HG03097 (cell line): ENCODE measurements at regions not wholly inside any gene's neighbourhood (a gene's known extent, or its start where the extent isn't known, plus 50 kb on each side); places are given as distances from the start of the nearest gene placed in this dataset.

Experiments
- ATAC-seq: cut with Tn5 transposase; IDR thresholded peaks from one replicate; pipeline ENCODE4 v1.9.1; 2021; ENCODE audit not compliant: unreplicated experiment, low FRiP score

DNA sequence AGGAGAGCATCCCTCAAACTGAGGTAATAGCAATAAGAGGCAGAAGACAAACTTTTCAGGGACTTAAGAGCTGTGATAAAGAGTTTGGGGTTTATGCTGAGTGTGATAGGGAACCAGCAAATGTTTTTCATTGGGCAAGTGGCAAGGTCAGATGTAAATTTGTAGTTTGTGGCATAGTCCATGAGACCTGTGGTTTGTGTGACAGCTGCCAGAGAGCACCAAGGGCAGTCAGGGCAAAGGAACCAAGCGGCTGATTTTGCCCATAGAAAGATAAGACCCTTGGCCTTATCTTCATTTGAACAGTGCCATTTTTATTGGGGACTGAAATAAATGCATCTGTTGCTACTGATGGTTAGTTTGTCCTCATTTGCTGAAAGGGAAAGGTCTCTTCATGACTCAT, 220.3 kb downstream of the LRRN1 start:
- no peak for ATAC-seq

DNA sequence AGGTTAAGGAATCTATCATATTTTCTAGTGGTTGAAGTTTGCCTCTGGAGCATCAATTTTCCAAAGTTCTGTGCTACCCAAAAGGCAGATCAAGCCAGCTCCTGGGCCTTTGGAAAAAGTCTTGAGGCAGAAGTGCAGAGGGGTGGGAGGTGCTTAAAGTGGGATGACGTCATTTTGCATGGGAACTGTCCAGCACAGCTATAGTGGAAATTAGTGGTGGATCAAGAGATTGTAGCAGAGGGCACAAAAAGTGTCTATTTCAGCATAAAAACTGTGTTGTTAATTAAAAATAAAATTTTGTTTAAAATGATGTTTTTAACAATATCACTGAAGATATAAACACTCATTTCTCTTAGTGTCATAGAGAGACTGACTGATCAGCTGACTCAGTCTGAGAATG, 221.9 kb downstream of the LRRN1 start:
- ATAC-seq = no peak

DNA sequence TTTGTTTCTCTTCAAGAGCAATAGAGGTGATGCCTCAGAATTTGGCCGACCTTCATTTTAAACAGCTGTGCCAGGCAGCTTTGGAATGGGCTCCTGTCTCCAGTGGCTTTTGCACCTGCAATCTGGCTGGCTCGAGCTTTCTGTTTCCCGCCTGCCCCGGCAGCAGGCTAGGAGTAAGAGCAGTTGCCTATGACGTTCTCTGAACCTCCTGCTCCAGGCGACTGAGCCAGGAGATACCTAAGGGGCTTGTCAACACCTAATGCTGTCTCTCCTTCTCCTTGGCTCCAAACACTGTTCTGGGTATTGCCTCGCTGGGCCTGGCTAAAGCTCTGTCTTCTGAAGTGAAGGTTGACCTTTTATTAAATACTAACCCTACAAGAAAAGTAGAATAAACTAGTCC, 229.9 kb downstream of the LRRN1 start:
- ATAC-seq = no peak

DNA sequence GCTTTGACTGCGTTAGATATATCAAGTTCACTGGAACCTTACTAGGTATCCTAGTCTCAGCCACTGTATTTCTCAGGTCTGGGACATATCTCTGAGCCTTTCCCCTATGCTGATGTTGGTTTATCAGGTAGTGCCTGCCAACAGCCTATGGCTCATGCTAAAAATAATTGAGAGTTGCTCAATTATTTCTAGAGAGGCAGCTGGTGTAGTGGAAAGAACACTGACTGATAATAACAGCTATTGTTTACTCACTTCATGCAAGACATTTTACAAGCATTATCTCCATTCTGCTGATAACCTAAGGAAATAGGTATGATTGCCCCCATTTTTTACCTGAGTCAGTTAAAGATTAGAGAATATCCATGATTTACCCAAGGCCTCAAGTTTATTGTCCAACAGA, 231.4 kb downstream of the LRRN1 start:
- ATAC-seq = no peak

GRCh38 chr3:4033296-4033695, 234.1 kb downstream of the LRRN1 start:
- no peak for ATAC-seq

DNA sequence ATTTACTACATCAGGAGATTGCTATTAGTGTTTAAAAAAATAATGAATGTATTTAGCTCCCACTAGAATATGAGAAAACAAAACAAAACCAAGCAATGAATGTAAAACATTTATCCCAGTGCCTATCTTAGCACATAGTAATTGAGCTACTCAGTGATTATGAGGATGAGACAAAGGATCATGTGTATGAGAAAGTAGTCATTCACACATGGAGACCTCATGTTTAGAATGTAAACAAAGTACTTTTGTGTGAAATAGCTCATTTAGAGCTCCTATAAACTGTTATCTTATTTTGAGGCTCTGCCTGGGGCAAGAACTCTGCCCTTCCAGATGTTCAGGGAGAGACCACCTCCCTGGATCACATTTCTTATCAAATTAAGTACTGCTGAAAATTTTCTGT, 236.8 kb downstream of the LRRN1 start:
- ATAC-seq = no peak

DNA sequence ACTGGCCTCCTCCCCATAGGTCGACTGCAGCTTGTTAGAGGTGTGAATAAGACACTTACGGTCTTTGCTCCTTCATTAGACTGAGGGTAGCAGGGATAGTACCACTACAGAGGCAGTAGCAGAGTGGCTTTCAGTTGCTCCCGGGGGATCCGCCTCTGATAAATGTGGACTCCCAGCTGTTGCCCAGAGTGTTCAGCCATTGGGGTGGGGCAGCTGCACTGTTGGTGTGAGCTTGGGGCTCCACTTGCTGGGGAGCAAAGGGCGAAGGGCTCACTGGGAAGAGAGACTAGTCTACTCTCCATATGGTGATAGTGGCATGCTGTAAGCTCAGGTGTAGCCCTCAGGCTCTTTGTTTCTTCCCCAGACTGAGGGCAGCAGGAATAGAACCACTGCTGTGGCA, 239.1 kb downstream of the LRRN1 start:
- ATAC-seq = no peak

DNA sequence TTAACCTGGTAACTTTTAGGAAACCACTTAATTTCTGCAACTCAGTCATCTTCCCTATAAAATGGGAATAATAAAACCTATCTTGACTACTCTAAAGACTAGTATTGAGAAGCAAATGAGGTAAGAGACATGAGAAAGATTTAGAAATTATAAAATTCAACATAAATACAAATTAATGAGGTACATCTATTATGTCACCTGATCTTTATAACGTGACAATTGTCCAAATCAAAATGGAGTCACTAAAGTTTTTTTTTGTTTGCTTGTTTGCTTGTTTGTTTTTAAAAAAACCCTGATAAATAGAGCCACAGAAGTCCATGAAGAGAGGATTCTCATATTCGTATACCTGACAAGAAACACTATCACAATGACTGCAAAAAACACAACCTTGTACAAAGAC, 242.8 kb downstream of the LRRN1 start:
- ATAC-seq = no peak

- no peak for ATAC-seq
Measured at GRCh38 chr3:4042869-4043268, 243.6 kb downstream of the LRRN1 start.

- no peak for ATAC-seq
Measured at GRCh38 chr3:4043867-4044575, 244.8 kb downstream of the LRRN1 start.

DNA sequence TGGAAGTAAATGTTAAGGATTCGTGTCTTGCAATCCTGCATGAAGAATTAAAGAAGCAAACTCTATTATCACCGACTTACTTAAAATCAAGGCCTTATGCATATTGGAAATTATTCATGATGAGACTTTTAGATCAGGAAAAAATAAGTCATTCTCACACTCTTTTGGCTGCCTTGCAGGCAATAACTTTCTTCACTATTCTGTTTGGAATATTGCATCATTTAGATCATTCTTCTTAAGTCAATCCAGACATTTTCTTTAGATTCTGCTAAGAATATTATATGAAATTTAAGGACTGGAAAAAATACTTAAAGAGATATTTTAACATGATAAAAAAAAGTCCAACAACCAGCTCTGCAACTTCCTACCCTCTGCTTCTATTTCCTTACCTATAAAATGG, 245.4 kb downstream of the LRRN1 start:
- ATAC-seq = no peak

GRCh38 chr3:4045756-4046155, 246.5 kb downstream of the LRRN1 start:
- no peak for ATAC-seq

GRCh38 chr3:4047366-4047765, 248.1 kb downstream of the LRRN1 start:
- ATAC-seq = no peak

- ATAC-seq = no peak
Measured at GRCh38 chr3:4052706-4053105, 250.5 kb upstream of the SETMAR start.

GRCh38 chr3:4053975-4054374, 249.2 kb upstream of the SETMAR start:
- no peak for ATAC-seq

DNA sequence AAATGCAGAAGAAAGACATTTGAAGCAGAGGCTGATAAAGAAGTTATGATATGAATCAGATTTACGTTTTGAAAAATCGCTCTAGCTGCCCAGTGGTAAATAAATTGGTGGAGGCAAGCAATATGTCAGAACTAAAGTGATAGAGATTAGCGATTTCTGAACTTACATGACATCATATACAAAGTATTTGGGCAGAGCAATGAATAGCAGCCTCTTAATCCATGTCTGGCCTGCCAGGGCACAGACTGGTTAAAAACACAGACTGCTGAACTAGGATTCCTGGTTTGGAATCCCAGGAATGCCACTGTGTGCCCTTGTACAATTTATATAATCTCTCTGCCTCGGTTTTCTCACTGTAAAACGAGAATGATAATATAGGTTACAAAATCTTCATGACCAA, 243.1 kb upstream of the SETMAR start:
- no peak for ATAC-seq

DNA sequence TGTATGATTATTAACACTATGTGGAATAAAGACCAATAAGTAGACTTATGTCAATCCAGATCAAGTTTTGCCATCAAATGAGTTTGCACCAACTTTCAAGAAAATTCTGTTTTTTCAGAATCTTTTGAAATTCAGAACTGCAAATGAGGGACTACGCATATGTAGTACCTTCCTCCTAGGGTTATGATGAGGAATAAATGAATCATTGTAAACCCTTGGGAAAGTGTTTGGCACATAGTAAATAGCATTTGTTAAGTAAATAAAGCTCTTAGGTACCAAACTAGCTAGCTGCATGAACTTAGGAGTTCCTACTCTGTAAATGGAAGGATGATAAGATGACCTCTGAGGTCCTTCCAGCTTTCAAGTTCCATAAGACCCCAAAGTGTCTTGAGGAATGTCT, 242.6 kb upstream of the SETMAR start:
- no peak for ATAC-seq

DNA sequence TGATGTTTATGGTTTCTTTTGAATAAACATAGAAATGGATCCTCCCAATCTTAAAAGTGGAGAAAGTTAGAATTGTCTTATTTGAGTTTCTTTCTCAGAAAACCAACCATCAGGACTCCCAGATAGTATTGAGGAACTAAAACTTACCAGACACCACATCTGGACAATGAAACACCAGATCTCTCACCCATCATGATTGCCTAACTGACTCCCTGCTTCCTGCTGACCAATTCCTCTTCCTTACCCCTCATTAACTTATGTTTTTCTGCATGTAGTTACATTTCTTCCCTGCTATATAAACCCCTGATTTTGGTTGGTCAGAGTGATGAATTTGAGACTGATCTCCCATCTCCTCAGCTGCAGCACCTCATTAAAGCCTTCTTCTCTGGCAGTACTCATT, 242.0 kb upstream of the SETMAR start:
- ATAC-seq = no peak

GRCh38 chr3:4061783-4062360, 241.3 kb upstream of the SETMAR start:
- ATAC-seq = no peak

GRCh38 chr3:4062621-4063020, 240.5 kb upstream of the SETMAR start:
- ATAC-seq = no peak

DNA sequence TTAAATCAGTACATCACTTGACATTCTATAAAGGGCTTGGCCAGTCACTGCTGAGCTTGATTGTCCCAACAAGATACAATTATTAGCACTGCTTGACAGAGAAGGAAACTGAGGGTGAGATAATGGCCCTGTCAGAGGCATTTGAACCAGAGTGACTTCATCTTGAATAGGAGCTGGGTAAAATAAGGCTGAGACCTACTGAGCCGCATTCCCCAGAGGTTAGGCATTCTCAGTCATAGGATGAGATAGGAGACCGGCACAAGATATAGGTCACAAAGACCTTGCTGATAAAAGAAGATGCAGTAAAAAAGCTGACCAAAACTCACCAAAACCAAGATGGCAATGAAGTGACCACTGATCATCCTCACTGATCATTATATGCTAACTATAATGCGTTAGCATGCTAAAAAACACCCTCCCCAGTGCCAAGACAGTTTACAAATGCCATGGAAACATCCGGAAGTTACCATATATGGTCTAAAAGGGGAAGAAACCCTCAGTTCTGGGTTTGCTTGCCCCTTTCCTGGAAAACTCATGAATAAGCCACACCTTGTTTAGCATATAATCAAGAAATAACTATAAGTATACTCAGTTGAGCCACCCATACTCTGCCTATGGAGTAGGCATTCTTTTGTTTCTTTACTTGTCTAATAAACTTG, 239.1 kb upstream of the SETMAR start:
- ATAC-seq = no peak

GRCh38 chr3:4065085-4065484, 238.1 kb upstream of the SETMAR start:
- no peak for ATAC-seq
